Calu3 (cell line): ENCODE measurements at regions not wholly inside any gene's neighbourhood (a gene's known extent, or its start where the extent isn't known, plus 50 kb on each side); places are given as distances from the start of the nearest gene placed in this dataset.

Experiments
- BruUV-seq: library from RNA; stranded (reverse); fragments of 400-500 nt; replicated peaks from 2 replicates; lab custom pipeline; 2021; lab: Mats Ljungman, UMichigan
- CTCF ChIA-PET: fragments of 300-600 bp; sonication (Branson Sonifier 250); formaldehyde crosslinking; loops from one replicate; lab custom pipeline; 2022; ENCODE audit warnings: antibody characterized with exemption; lab: Charles Lee
- DNase-seq: peaks from one replicate; pipeline ENCODE4 v3.0.0; 2022
- H3K27ac Mint-ChIP-seq: one replicate; pipeline ENCODE4 v1.8.0; 2022; ENCODE audit warnings: mixed read lengths; ENCODE audit not compliant: unreplicated experiment
- H3K27me3 Mint-ChIP-seq: one replicate; pipeline ENCODE4 v1.8.0; 2022; ENCODE audit warnings: mixed read lengths; ENCODE audit not compliant: unreplicated experiment
- H3K36me3 Mint-ChIP-seq: one replicate; pipeline ENCODE4 v1.8.0; 2022; ENCODE audit warnings: mild to moderate bottlenecking, moderate library complexity, mixed read lengths; ENCODE audit not compliant: insufficient read depth, unreplicated experiment
- H3K4me1 Mint-ChIP-seq: one replicate; pipeline ENCODE4 v1.8.0; 2022; ENCODE audit warnings: mild to moderate bottlenecking, low read depth, mixed read lengths; ENCODE audit not compliant: unreplicated experiment
- H3K4me3 Mint-ChIP-seq: one replicate; pipeline ENCODE4 v1.8.0; 2022; ENCODE audit warnings: mild to moderate bottlenecking, low read depth, moderate library complexity, mixed read lengths; ENCODE audit not compliant: unreplicated experiment
- H3K9me3 Mint-ChIP-seq: one replicate; pipeline ENCODE4 v1.8.0; 2022; ENCODE audit warnings: low read depth, mixed read lengths; ENCODE audit not compliant: unreplicated experiment
- intact Hi-C: fragments of 100-400 bp; cut with micrococcal nuclease; formaldehyde crosslinking; loops from one replicate; pipeline ENCODE4 v1.10.0; 2022; ENCODE audit not compliant: unreplicated experiment
- TF ChIP-seq, protein P1 (sequence below): fragments of 200-600 bp; IDR thresholded peaks from one replicate; pipeline ENCODE4 v1.8.0; 2022; ENCODE audit warnings: antibody characterized with exemption; ENCODE audit not compliant: unreplicated experiment

- DNase-seq = no peak
- H3K36me3 Mint-ChIP-seq = no peaks in the 10 kb centered on the region
- no peak overlapping the region for H3K27ac Mint-ChIP-seq
- H3K4me1 Mint-ChIP-seq = no peaks in the 10 kb centered on the region
- BruUV-seq = no TSS peak
- no peaks in the 10 kb centered on the region for H3K9me3 Mint-ChIP-seq
- H3K4me3 Mint-ChIP-seq = no peak overlapping the region
- H3K27me3 Mint-ChIP-seq = peaks cover 46% of the 10 kb centered on the region
- intact Hi-C loops = no loop called here
- TF ChIP-seq, protein P1, sequence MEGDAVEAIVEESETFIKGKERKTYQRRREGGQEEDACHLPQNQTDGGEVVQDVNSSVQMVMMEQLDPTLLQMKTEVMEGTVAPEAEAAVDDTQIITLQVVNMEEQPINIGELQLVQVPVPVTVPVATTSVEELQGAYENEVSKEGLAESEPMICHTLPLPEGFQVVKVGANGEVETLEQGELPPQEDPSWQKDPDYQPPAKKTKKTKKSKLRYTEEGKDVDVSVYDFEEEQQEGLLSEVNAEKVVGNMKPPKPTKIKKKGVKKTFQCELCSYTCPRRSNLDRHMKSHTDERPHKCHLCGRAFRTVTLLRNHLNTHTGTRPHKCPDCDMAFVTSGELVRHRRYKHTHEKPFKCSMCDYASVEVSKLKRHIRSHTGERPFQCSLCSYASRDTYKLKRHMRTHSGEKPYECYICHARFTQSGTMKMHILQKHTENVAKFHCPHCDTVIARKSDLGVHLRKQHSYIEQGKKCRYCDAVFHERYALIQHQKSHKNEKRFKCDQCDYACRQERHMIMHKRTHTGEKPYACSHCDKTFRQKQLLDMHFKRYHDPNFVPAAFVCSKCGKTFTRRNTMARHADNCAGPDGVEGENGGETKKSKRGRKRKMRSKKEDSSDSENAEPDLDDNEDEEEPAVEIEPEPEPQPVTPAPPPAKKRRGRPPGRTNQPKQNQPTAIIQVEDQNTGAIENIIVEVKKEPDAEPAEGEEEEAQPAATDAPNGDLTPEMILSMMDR = no peak
- CTCF ChIA-PET = no interaction called here
Measured at GRCh38 chr13:22085001-22085400, 414.1 kb downstream of the FGF9 start.

DNA sequence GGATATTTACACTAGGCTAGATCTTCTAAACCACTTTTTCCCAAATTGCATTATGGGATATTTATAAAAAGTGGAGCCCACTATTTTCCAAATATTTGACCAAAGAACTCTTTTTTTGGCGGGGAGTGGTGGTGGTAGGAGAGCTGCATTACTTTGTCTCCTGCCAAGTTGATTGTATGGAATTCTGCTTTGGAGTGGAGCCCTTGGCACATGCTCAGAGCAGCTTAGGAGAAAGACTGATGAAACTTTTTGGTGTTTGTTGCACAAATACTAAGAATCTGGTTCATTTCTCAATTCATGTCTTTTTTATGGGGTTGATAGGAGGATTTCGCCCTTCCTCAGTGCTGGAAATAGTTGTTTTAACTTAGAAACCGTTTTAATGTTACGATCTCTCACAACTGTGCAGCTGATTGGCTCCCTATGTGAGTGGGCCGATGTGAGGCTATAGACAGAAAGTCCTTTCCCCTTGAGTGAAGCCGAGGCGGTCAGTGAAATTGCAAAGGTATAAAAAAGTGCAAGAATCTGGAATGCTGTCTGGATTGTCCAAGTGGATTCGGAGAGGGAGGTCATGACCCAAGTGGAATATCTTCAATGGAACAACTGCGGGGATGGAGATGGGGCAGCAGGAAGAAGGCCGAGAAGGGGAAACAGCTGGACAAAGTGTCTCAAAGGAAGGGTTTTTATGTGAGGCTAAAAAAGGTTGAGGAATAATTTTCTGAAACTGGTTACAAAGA, 415.9 kb downstream of the FGF9 start:
- Mint-ChIP-seq H3K27me3 (peaks cover 46% of the 10 kb centered on the region), H3K36me3 (no peaks in the 10 kb centered on the region), H3K4me1 (no peaks in the 10 kb centered on the region), H3K9me3 (no peaks in the 10 kb centered on the region), H3K27ac (no peak overlapping the region), H3K4me3 (no peak overlapping the region)
- TF ChIP-seq, protein P1 = no peak
- DNase-seq = no peak
- BruUV-seq = no TSS peak
- CTCF ChIA-PET = no interaction called here
- intact Hi-C loops = no loop called here

GRCh38 chr13:22090106-22090505, 419.2 kb downstream of the FGF9 start:
- no peaks in the 10 kb centered on the region for H3K4me1 Mint-ChIP-seq
- peaks cover 28% of the 10 kb centered on the region for H3K27me3 Mint-ChIP-seq
- no peak for DNase-seq
- BruUV-seq = no TSS peak
- no peaks in the 10 kb centered on the region for H3K9me3 Mint-ChIP-seq
- TF ChIP-seq, protein P1 = no peak
- no peaks in the 10 kb centered on the region for H3K36me3 Mint-ChIP-seq
- H3K27ac Mint-ChIP-seq = no peak overlapping the region
- intact Hi-C loops = no loop called here
- H3K4me3 Mint-ChIP-seq = no peak overlapping the region
- CTCF ChIA-PET = no interaction called here

DNA sequence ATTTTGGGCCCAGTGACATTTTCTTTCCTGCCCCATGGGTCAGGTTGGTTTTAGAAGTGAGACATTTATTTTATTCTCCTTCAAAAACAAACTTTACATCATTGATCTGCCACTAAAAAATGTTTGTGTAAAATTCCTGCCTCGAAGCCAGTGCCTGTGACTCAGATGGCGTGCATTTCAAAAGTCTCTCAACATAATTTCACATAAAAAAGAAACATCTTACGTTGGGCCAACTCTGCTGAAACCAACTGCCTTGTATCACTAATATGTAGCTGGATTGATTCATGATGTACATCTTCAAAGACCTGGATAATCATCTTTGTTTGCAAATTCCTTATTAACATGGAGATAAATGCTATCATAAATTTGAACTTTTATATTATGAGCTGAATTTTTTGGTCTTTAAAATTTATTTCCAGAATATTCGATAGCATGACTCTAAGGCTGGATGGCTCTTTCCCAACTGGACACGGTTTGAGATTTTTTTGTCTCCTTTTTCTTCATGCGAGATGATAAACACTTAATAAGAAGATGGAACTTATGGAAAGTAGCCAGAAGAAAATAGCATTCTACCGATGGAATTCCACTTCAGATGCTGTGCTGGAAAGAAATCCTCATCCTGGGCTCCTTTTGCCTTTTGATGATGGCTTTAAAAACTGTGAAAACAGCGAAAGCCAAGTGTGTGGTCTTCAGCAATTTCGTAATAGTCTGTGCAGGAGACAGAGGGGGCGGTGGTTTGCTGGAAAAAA, 420.5 kb downstream of the FGF9 start:
- Mint-ChIP-seq H3K27me3 (peaks cover 20% of the 10 kb centered on the region), H3K27ac (no peak overlapping the region), H3K36me3 (no peaks in the 10 kb centered on the region), H3K9me3 (no peaks in the 10 kb centered on the region), H3K4me1 (no peaks in the 10 kb centered on the region), H3K4me3 (no peak overlapping the region)
- no peak for DNase-seq
- TF ChIP-seq, protein P1 = no peak
- intact Hi-C loops = no loop called here
- BruUV-seq = no TSS peak
- CTCF ChIA-PET = no interaction called here
